ENCODE measurements at regions not wholly inside any gene's neighbourhood (a gene's known extent, or its start where the extent isn't known, plus 50 kb on each side); places are given as distances from the start of the nearest gene placed in this dataset.

DNA sequence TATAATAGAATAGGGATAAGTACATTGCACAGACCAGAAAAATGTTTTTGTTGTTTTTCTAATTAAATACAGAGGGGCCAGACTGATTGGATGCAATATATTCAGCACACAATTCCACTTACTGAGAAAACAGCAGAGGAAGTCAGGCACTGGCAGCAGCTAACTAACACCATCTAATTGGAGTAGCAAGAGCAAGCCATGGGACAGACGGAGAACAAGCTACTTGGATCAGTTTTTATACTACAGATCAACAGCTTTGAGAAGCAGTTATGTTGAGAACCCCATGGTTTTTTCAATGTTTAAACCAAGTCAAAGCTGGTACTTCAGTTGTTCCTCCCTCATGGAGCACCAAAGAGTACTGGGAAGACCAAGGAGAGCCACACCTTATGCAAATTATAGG, 1249.4 kb downstream of the LRFN5 start:
- no peak for DNase-seq (ENCODE audit: low read depth)

- peak; percentile 27 for DNase-seq (ENCODE audit: low read depth)
These were observed 1248.4 kb downstream of the LRFN5 start for GRCh38 chr14:42855085-42855484.

GRCh38 chr14:42854061-42854460, 1247.4 kb downstream of the LRFN5 start:
- no peak for DNase-seq (ENCODE audit: low read depth)

DNA sequence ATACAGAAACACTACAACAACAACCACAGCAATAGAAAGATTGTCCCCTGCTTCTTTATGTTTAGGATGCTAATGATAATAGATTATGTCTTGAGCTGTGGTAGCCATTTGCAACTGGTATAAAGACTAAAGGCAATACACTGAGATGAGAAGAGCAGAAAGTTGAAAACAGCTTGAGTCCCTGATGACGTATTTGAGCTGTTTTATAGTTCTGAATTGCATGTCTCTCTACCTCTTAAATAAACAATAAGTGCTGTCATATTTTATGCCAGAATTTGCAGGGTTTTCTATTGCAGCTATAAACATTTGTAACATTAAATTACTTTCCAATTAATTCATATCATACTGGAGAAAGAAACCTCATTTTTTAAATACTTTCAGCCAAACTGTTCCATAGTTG, 1242.0 kb downstream of the LRFN5 start:
- no peak for DNase-seq (ENCODE audit: low read depth)

- no peak for DNase-seq (ENCODE audit: low read depth)
These were observed 1208.1 kb downstream of the LRFN5 start for GRCh38 chr14:42814817-42815216.

DNA sequence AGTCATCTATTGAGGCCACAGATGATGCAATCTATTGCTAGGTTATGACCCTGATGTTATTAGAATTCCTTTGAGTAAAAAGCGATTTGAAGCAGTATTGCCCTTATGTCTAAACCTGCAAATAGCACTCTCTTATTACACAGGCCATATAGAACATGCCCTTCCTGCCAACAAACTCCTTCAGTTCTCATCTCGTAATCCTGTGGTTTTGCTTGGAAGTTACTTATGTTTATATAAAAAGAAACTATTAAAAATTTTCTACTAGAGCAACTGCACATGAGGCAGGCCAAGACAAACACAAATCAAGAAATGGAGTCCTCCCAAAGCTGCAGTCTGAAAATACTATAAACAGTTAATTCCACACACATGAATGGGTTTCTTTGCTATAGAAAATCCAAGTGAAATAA, 1200.2 kb downstream of the LRFN5 start:
- DNase-seq (ENCODE audit: low read depth): peak; percentile 20

GRCh38 chr14:42804141-42804540, 1197.5 kb downstream of the LRFN5 start:
- DNase-seq (ENCODE audit: low read depth): no peak

- DNase-seq (ENCODE audit: low read depth): no peak
These were observed 1195.7 kb downstream of the LRFN5 start for GRCh38 chr14:42802346-42802745.

- no peak for DNase-seq (ENCODE audit: low read depth)
These were observed 1185.5 kb downstream of the LRFN5 start for GRCh38 chr14:42792166-42792565.

- no peak for DNase-seq (ENCODE audit: low read depth)
These were observed 1176.1 kb downstream of the LRFN5 start for GRCh38 chr14:42782754-42783153.

DNA sequence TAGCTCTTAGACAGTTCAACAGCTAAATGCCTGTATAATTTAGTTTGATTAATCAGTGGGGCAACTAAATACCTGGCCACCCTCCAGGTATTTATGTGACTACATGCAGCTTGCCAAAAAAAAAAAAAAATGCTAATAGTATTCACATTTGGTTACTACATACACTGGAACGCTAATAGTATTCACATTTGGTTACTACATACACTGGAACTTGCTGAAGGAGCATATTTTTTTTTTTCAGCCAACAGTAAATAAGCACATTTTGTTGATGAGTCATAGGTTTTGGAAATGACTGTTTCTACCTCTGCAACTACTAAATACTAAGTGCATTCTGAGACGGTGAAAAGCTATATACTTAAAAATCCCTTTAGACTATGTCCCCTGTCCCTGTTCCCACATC, 1172.3 kb downstream of the LRFN5 start:
- peak; percentile 15 for DNase-seq (ENCODE audit: low read depth)

- DNase-seq (ENCODE audit: low read depth): no peak
These were observed 1144.1 kb downstream of the LRFN5 start for GRCh38 chr14:42750771-42751170.

DNA sequence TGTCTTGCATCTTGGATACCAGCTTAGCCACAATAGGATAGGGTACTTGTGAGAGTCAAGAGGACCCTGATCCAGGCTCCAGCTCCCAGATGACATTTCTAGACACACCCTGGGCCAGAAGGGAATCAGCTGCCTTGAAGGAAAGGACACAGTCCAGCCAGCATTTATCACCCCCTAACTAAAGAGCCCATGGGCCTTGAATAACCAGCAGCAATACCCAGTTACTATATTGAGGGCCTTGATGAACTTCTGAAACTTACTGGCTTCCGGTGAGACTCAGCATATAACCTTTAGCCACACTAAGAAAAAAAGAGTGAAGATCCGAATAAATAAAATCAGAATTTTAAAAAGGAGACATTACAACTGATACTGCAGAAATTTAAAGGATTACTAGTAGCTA, 1135.4 kb downstream of the LRFN5 start:
- DNase-seq (ENCODE audit: low read depth): no peak

- DNase-seq (ENCODE audit: low read depth): no peak
These were observed 1129.7 kb downstream of the LRFN5 start for GRCh38 chr14:42736408-42736807.

DNA sequence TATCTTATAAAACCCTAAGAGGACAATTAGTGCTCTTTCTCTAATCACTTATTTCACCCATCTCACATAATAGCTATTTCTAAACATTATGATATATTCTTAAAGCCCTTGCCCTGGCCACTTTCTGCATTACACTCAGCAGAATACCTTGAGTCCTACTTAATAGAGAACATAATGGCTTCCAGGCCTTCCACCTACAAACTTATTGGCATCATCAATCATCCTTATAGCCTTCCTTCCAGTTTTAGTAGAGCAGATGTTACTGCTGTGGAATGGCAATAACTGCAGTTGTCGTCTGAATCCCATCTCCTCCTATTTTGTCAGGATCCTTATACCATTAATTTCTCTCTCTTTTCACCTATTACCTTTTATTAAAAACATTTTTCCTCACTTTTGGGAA, 1127.4 kb downstream of the LRFN5 start:
- DNase-seq (ENCODE audit: low read depth): no peak

GRCh38 chr14:42732005-42732404, 1125.3 kb downstream of the LRFN5 start:
- no peak for DNase-seq (ENCODE audit: low read depth)

GRCh38 chr14:42731480-42731879, 1124.8 kb downstream of the LRFN5 start:
- DNase-seq (ENCODE audit: low read depth): no peak

GRCh38 chr14:42729681-42730080, 1123.0 kb downstream of the LRFN5 start:
- no peak for DNase-seq (ENCODE audit: low read depth)

GRCh38 chr14:42719391-42719790, 1112.7 kb downstream of the LRFN5 start:
- no peak for DNase-seq (ENCODE audit: low read depth)

- DNase-seq (ENCODE audit: low read depth): peak; percentile 60
These were observed 1108.6 kb downstream of the LRFN5 start for GRCh38 chr14:42715316-42715715.

- DNase-seq (ENCODE audit: low read depth): no peak
These were observed 1103.4 kb downstream of the LRFN5 start for GRCh38 chr14:42710071-42710470.

- no peak for DNase-seq (ENCODE audit: low read depth)
These were observed 1096.8 kb downstream of the LRFN5 start for GRCh38 chr14:42703501-42703900.

- DNase-seq (ENCODE audit: low read depth): no peak
These were observed 1080.7 kb downstream of the LRFN5 start for GRCh38 chr14:42687421-42687820.

DNA sequence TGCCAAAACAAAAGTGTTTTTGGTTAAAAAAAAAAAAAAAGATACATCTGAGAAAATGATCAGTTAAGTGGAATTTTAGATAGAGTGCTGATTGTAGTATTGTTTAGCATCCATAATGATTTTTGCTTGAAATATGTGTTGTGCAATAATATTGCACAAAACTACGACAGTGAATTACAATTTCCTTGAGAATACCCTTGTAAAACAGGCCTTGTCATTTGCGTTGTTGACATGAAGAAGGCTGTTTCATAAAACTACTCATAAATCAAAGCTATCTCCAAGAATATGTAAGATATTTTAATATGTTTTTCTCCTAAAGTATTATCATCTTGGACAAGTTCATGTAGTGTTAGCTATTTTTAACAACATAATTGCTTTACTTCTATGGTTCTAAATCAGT, 1077.0 kb downstream of the LRFN5 start:
- no peak for DNase-seq (ENCODE audit: low read depth)

Data from HT1080 (cell line).